NCI-H146 (cell line): ENCODE measurements at regions not wholly inside any gene's neighbourhood (a gene's known extent, or its start where the extent isn't known, plus 50 kb on each side); places are given as distances from the start of the nearest gene placed in this dataset.
A peak's percentile ranks its signal among the peaks of the same experiment; 100 is the strongest.

Experiments used
- DNase-seq: peaks from one replicate; lab custom pipeline; 2025; lab: John Stamatoyannopoulos, UW

DNA sequence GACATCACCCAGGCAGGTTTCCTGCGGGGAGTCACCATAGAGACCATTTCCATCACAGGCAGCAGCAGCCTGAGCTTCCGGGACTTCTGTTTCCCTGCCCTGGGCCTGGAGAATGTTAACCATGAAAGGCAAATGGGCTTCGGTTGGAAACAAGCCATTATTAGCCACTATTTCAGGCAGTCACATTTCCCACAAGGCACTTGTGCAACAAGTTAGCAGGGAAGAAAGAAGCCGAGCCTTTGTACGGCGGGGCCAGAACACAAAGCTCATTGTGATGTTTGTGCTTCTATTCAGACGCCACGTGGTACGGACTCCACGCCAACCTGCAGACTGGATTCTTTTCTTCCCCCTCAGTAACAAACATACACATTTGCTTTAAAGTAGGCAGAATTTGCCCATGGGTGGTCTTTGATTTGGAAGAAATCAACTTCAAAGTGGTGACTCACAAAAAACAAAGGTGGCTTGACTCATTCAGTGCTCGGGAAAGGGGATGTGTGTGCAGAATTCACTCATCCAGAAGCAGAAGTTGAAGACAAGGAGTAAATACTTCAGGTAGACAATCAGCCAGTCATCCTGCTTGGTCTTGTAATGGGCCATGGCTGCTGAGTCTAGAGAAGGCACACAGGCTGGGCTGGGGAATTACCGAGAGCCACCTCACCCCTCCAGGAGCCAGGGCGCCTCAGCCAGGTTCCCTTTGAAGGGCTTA lies 154.2 kb upstream of the PRMT8 start:
- peak; percentile 31 for DNase-seq

GRCh38 chr12:3337944-3338343 lies 153.1 kb upstream of the PRMT8 start:
- DNase-seq = no peak

- no peak for DNase-seq
These were observed 151.8 kb upstream of the PRMT8 start for GRCh38 chr12:3339221-3339620.

DNA sequence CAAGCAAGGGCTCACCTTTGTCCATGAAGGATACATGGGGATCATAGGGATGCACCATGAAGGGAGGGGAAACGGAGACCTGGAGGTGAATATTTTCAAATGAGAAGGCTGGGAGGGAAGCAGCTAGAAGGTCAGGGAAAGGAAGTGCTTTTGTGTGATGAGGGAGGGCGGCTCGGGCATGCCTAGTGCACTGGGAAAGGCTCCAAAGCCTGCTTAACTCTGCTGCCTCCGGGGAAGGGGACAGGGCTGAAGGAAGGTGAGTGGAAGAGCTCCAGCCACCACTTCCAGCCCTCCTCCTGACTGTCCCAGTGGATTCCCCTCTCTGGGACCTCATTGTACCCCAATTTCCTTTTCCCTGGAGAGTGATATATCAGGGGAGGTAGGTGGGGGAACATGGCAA lies 149.4 kb upstream of the PRMT8 start:
- DNase-seq = no peak

DNA sequence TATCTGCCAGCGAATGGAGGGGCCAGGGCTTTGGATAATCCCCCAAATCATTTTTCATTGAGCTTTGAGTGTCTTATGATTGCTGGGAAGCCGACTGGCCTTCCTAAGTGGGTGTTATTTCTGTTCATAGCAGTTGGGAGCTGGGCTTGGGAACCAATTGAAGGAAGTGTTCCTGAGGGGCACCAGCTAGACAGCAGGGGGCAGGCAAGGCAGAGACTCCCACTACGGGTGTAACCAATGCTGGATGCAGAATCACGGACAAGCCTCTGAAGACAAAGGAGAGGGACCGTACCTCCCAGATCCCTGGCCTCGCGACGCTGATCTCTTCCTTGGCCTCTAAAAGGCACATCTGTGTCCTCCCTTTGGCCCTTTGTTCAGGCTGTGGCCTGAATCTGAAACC lies 149.0 kb upstream of the PRMT8 start:
- peak; percentile 42 for DNase-seq

DNA sequence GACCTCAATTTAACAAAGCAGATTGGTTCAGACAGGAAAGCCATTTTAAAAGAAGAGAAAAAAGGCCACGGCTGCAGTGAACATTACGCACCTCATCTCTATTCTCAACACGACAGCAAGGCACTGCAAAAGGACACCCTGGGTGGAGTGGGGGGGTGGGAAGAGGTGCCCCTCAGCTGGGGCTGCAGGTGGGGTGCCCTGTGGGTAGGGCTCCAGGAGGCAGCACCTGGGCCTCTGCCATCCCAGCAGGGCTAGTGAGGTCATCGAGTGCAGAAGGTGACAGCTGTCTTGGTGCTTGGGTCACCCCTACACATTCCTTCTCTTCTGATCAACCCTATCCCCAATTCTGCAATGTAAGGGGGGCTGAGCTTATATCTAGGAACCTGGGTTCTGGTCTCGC lies 142.9 kb upstream of the PRMT8 start:
- DNase-seq = no peak

DNA sequence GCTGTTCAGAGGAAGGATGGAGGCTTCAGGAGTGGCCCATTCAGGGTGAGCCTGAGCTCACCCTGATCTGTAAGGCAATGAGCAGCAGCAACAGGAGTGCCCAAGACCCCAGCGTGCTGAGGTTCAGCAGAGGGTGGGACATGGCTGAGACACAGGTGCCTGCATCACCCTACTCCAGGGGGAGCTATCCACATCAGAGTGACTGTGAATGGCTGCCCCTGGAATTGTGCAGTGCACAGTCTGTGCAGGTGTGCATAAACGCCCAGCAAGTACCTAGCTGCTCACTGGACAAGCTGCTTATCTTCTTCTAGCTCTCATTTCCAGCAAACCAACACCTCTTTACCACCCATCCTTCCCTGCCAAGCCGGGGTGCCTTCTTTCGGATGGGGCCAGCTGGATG lies 140.6 kb upstream of the PRMT8 start:
- no peak for DNase-seq

DNA sequence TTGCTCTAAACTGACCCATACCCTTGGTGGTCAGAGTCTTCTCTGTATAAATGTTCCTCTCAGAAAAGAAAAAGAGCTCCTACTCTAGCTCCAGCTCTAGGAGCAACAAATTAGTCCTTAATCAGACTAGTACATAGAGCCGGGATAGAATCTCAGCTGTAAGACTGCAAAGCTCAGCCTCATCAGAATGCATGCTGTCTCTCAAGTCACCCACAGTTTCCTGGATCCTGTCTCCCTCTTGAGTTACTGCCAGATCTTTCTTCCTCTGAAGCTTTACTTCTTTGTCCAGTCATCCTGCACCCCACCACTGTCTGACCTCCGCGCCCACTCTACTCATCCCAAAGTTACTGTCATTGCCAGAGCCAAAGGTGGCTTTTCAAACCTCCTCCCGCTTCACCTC lies 139.3 kb upstream of the PRMT8 start:
- DNase-seq = no peak

- no peak for DNase-seq
These were observed 138.8 kb upstream of the PRMT8 start for GRCh38 chr12:3352230-3352629.

- no peak for DNase-seq
These were observed 137.4 kb upstream of the PRMT8 start for GRCh38 chr12:3353621-3354020.

GRCh38 chr12:3354586-3354985 lies 136.4 kb upstream of the PRMT8 start:
- DNase-seq = no peak

GRCh38 chr12:3355378-3355900 lies 135.6 kb upstream of the PRMT8 start:
- DNase-seq = no peak

DNA sequence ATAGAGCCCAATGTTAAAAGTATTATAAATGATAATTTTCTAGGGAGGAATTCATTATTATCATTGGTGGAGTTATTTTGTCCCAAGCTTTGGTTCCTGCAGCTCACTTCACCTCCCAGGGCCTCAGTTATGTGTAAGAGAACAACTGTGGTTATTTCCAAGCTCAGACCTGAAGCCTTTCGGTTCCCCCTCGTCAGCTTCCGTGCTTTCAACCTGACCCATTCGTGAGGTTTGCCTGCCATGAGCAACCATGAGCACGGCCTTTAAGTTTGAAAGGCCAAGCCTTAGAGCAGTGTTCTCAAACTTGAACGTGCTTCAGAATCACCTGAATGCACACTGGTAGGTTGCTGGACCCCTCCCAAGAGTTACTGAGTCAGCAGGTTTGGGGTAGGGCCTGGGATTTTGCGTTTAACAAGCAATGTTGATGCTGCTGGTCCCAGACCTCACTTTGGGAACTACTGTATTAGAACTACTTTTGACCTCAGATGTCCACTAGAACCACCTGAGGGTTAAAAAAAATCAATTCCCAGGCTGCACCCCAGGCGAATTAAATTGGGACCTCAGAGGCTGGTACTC lies 133.0 kb upstream of the PRMT8 start:
- no peak for DNase-seq

GRCh38 chr12:3359478-3359877 lies 131.5 kb upstream of the PRMT8 start:
- no peak for DNase-seq

GRCh38 chr12:3361146-3361545 lies 129.9 kb upstream of the PRMT8 start:
- no peak for DNase-seq

- no peak for DNase-seq
These were observed 128.3 kb upstream of the PRMT8 start for GRCh38 chr12:3362737-3363136.

DNA sequence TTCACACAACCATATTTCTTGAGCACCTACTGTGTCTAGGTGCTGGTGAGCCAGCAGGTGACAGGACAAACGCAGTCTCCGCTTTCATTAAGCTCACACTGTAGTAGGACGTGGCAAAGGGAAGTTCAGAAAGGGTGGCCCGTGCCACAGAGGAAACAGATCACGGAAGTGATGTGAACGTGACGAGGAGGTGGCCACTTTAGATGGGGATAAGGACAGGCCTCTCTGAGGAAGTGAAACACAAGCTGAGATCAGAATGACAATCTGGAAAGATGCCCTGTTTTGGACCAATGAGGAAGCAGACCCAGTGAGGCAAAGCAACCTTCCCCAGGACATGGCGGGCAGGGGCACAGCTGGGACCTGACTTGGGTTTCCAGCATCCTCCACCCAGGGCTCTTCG lies 127.4 kb upstream of the PRMT8 start:
- no peak for DNase-seq

- DNase-seq = peak; percentile 70
These were observed 126.8 kb upstream of the PRMT8 start for GRCh38 chr12:3364226-3364625.

GRCh38 chr12:3364661-3365462 lies 126.1 kb upstream of the PRMT8 start:
- peak; percentile 61 for DNase-seq

DNA sequence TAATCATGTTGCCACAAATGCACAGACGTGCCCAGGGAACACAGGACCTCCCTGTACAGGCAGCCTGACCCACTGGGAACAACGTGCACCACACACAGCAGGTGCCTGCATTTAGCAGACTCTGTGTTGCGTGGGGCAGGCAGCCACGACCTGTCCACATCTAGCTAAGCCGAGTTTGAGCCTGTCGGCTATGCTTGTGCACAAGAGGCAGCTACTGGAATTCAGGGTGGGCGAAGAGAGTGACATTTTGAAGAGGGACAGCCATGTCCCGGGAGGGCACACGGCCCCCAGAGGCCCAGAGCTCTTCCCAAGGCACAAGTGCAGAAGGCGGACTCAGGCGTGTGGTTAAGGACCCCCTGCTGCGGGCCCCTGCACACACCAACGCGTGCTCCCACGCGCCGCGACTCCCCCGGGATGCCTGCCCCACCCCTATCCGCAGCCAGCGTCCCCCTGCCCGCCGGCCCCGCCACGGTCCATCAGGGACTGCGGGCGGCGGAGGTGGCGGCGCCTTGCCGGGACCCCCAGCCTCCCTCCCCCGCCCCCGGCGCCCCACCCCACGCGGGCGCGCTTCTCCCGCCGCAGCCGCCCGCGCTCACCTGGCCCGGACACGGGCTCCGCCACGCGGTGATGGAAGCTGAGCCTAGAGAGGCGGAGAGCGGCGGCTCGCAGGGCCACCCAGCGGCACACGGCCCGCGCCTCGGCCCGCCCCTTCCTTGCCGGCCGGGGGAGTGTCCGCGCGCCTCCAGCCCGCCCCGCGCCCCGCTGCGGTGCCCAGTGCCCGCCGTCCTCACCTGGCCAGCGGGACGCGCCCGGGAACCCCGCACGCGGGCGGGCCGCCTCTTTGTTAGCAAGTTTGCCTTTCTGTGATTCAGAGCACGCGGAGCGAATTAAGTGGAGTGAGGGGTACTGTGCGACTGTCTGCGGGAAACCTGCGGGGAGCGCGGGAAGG lies 125.3 kb upstream of the PRMT8 start:
- peak; percentile 85 for DNase-seq

- no peak for DNase-seq
These were observed 124.4 kb upstream of the PRMT8 start for GRCh38 chr12:3366451-3367110.
